Karpas-422 (cell line): ENCODE measurements at regions not wholly inside any gene's neighbourhood (a gene's known extent, or its start where the extent isn't known, plus 50 kb on each side); places are given as distances from the start of the nearest gene placed in this dataset.

Experiments
- DNase-seq: peaks from one replicate; pipeline ENCODE4 v3.0.0-alpha.2; 2015
- H2AFZ ChIP-seq: fragments of 200-600 bp; sonication (generic); 2 replicates; pipeline ENCODE4 v1.6.1; 2014; ENCODE audit warnings: antibody characterized with exemption, low read length, mixed read lengths
- H3K27ac ChIP-seq: fragments of 200-600 bp; sonication (generic); 2 replicates; pipeline ENCODE4 v1.5.1; 2014; ENCODE audit warnings: mild to moderate bottlenecking, low read length, moderate library complexity
- H3K27me3 ChIP-seq: fragments of 200-600 bp; sonication (generic); 2 replicates; pipeline ENCODE4 v1.6.1; 2014; ENCODE audit warnings: low read length, mixed read lengths
- H3K36me3 ChIP-seq: fragments of 200-600 bp; sonication (generic); 2 replicates; pipeline ENCODE4 v1.6.1; 2014; ENCODE audit warnings: low read length, mixed read lengths; ENCODE audit not compliant: insufficient read depth
- H3K4me1 ChIP-seq: fragments of 200-600 bp; sonication (generic); 2 replicates; pipeline ENCODE4 v1.6.1; 2014; ENCODE audit warnings: mild to moderate bottlenecking, low read length, mixed read lengths
- H3K4me2 ChIP-seq: fragments of 200-600 bp; sonication (generic); 2 replicates; pipeline ENCODE4 v1.6.1; 2014; ENCODE audit warnings: low read length, low read depth, mild to moderate bottlenecking; ENCODE audit not compliant: poor library complexity, severe bottlenecking
- H3K4me3 ChIP-seq: fragments of 200-600 bp; sonication (generic); 2 replicates; pipeline ENCODE4 v1.5.1; 2014; ENCODE audit warnings: mild to moderate bottlenecking, antibody characterized with exemption, low read length, mixed read lengths
- H3K79me2 ChIP-seq: fragments of 200-600 bp; sonication (generic); 2 replicates; pipeline ENCODE4 v1.6.1; 2014; ENCODE audit warnings: mild to moderate bottlenecking, low read length, mixed read lengths
- H3K9ac ChIP-seq: fragments of 200-600 bp; sonication (generic); 2 replicates; pipeline ENCODE4 v1.6.0; 2014; ENCODE audit warnings: low read length
- H3K9me2 ChIP-seq: fragments of 200-600 bp; sonication (generic), shearing (Covaris generic); replicated peaks from 2 replicates; pipeline ENCODE4 v1.6.0; 2014; ENCODE audit warnings: mild to moderate bottlenecking, low read length, moderate library complexity; ENCODE audit not compliant: insufficient read depth
- H3K9me3 ChIP-seq: fragments of 300-700, 200-600 bp; sonication (generic); 2 replicates; pipeline ENCODE4 v1.6.1; 2014; ENCODE audit warnings: low read length, mixed read lengths
- H4K20me1 ChIP-seq: fragments of 200-600 bp; sonication (generic); 2 replicates; pipeline ENCODE4 v1.6.1; 2014; ENCODE audit warnings: mild to moderate bottlenecking, antibody characterized with exemption, low read length, low read depth; ENCODE audit not compliant: insufficient read depth

DNA sequence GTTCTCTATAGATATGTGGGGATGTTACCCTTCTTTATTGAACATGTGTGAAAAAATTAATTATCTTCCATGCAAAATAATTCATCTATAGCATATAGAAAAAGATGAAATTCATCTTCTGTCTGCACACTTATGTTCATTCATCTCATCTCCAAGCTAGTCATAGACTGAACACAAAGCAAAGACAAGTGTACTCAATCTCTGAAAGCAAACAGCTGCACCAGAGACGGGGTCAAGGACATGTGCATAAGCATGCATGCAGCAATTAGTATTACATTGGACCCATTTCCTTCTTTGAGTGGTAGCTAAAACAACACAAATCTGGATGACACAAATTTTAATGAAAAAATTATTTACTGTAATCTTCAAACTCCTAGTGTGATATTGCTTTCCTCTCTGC, 547.0 kb upstream of the COX7C start:
- no peaks in the 10 kb centered on the region for H3K27me3 ChIP-seq
- H3K9me3 ChIP-seq: peaks cover 16% of the 10 kb centered on the region
- no peak for DNase-seq
- H2AFZ ChIP-seq: no peak overlapping the region
- H3K79me2 ChIP-seq: no peaks in the 10 kb centered on the region
- no peak overlapping the region for H3K9ac ChIP-seq
- no peak overlapping the region for H3K4me3 ChIP-seq
- no peaks in the 10 kb centered on the region for H3K36me3 ChIP-seq
- H3K27ac ChIP-seq: no peak overlapping the region
- no peaks in the 10 kb centered on the region for H4K20me1 ChIP-seq
- H3K4me1 ChIP-seq: no peaks in the 10 kb centered on the region
- no peak overlapping the region for H3K4me2 ChIP-seq
- H3K9me2 ChIP-seq: no peaks in the 10 kb centered on the region

DNA sequence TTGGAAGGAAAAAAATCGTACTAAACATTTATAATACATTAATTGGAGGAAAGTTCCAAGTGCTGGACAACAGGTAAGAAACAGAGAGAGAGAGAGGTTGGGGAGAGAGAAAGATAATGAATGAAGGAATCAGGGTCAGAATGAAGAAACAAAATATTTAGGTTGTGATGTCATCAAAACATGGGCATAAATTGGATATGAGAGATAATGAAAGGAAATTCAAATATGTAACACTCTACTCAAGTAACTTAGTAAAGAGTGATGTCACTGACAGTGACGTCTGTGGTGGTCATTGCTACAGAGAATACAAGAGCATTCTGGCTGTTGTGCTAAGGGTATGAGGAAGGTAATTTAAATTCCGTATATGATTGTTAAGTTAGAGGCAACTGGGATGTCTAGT, 543.4 kb upstream of the COX7C start:
- H3K27ac ChIP-seq: no peak overlapping the region
- no peaks in the 10 kb centered on the region for H3K9me2 ChIP-seq
- no peak overlapping the region for H3K4me3 ChIP-seq
- H3K9ac ChIP-seq: no peak overlapping the region
- no peaks in the 10 kb centered on the region for H4K20me1 ChIP-seq
- H3K79me2 ChIP-seq: no peaks in the 10 kb centered on the region
- H2AFZ ChIP-seq: no peak overlapping the region
- DNase-seq: no peak
- no peaks in the 10 kb centered on the region for H3K4me1 ChIP-seq
- peaks cover 3% of the 10 kb centered on the region; the same call in 1 of the 2 replicates for H3K9me3 ChIP-seq
- H3K36me3 ChIP-seq: no peaks in the 10 kb centered on the region
- no peak overlapping the region for H3K4me2 ChIP-seq
- no peaks in the 10 kb centered on the region for H3K27me3 ChIP-seq

DNA sequence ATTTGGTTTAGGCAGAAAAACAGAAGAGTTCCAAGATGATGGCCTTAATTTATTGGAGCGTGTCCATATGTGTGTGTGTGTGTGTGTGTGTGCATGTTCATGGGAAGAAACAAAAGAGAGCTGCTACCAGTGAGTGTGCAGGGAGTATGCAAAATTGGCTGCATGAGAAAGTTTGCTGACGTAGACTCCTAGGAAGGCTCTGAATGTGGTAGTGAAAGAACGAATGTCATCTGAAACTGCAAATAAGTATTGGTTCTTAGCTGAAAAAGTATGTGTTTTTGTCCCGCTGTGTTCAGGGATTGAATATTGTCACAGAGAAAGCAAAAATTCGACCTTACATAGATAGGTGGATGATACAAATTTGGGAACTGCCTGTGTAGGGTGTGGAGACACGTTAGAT, 542.6 kb upstream of the COX7C start:
- Histone ChIP-seq H3K4me2 (no peak overlapping the region), H3K9ac (no peak overlapping the region), H3K36me3 (no peaks in the 10 kb centered on the region), H3K4me3 (no peak overlapping the region), H3K79me2 (no peaks in the 10 kb centered on the region), H3K27me3 (no peaks in the 10 kb centered on the region), H2AFZ (no peak overlapping the region), H3K9me2 (no peaks in the 10 kb centered on the region), H3K27ac (no peak overlapping the region), H4K20me1 (no peaks in the 10 kb centered on the region), H3K4me1 (no peaks in the 10 kb centered on the region), H3K9me3 (peaks cover 3% of the 10 kb centered on the region; the same call in 1 of the 2 replicates)
- no peak for DNase-seq

GRCh38 chr5:86095092-86095491, 522.6 kb upstream of the COX7C start:
- no peak for DNase-seq
- peaks cover 13% of the 10 kb centered on the region for H3K9me3 ChIP-seq

DNA sequence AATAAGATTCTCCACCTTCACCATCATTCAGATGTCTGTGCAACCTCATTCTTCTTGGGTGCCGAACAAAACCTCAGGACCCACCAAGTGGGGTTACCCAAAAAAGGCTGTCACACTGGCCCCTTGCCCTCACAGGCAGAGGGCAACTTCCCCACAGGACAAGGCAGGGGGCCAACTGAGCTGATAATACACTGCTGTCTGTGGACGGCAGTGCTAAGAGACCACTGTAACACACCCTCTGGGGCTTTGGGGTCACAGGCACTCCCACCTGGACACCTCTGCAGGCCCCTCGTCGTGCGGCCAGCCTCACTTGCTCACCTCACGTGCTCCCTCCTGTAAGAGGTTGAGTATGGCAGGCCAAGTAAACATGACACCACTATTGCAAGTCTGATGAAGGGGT, 515.8 kb upstream of the COX7C start:
- Histone ChIP-seq H3K79me2 (no peaks in the 10 kb centered on the region), H3K9ac (no peak overlapping the region), H3K27ac (no peak overlapping the region), H3K9me2 (no peaks in the 10 kb centered on the region), H3K4me2 (no peak overlapping the region), H2AFZ (no peak overlapping the region), H3K27me3 (no peaks in the 10 kb centered on the region), H3K4me1 (no peaks in the 10 kb centered on the region), H4K20me1 (no peaks in the 10 kb centered on the region), H3K4me3 (no peak overlapping the region), H3K36me3 (no peaks in the 10 kb centered on the region), H3K9me3 (no peaks in the 10 kb centered on the region; the same call in none of the 2 replicates)
- no peak for DNase-seq

More at GRCh38 chr5:86095092-86095491, 522.6 kb upstream of the COX7C start:
- no peaks in the 10 kb centered on the region for H3K9me2 ChIP-seq
- H3K4me2 ChIP-seq: no peak overlapping the region
- H3K9ac ChIP-seq: no peak overlapping the region
- no peak overlapping the region for H3K27ac ChIP-seq
- no peak overlapping the region for H3K4me3 ChIP-seq
- H3K27me3 ChIP-seq: no peaks in the 10 kb centered on the region
- no peaks in the 10 kb centered on the region for H3K36me3 ChIP-seq
- no peaks in the 10 kb centered on the region for H3K4me1 ChIP-seq
- no peak overlapping the region for H2AFZ ChIP-seq
- no peaks in the 10 kb centered on the region for H3K79me2 ChIP-seq
- H4K20me1 ChIP-seq: no peaks in the 10 kb centered on the region

- Histone ChIP-seq H3K9me3 (peaks cover 3% of the 10 kb centered on the region), H3K9me2 (no peaks in the 10 kb centered on the region), H3K27me3 (no peaks in the 10 kb centered on the region), H3K4me2 (no peak overlapping the region), H3K36me3 (no peaks in the 10 kb centered on the region), H3K9ac (no peak overlapping the region), H3K79me2 (no peaks in the 10 kb centered on the region), H3K4me1 (no peaks in the 10 kb centered on the region), H2AFZ (no peak overlapping the region), H3K27ac (no peak overlapping the region), H4K20me1 (no peaks in the 10 kb centered on the region), H3K4me3 (no peak overlapping the region)
- no peak for DNase-seq
Measured at GRCh38 chr5:86108825-86109224, 508.9 kb upstream of the COX7C start.

DNA sequence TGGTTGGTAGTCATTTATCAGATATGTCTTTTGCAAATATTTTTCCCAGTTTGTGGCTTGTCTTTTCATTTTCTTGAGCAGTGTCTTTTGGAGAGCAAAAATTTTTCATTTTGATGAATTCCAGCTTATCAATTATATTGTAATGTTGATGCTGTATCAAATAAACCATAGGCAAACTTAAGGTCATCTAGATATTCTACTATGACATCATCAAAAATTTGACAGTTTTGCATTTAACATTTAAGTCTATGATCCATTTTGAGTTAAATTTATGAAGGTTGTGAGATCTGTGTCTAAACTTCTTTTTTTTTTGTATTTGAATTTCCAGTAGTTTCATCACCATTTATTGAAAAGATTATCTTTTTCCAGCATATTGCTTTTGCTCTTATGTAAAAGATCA, 505.5 kb upstream of the COX7C start:
- H3K9me3 ChIP-seq: peaks cover 20% of the 10 kb centered on the region
- DNase-seq: no peak
- no peaks in the 10 kb centered on the region for H3K27me3 ChIP-seq
- no peak overlapping the region for H3K27ac ChIP-seq
- no peak overlapping the region for H2AFZ ChIP-seq
- no peaks in the 10 kb centered on the region for H3K9me2 ChIP-seq
- H3K4me1 ChIP-seq: no peaks in the 10 kb centered on the region
- H3K36me3 ChIP-seq: no peaks in the 10 kb centered on the region
- H3K9ac ChIP-seq: no peak overlapping the region
- no peaks in the 10 kb centered on the region for H3K79me2 ChIP-seq
- no peak overlapping the region for H3K4me2 ChIP-seq
- no peak overlapping the region for H3K4me3 ChIP-seq
- H4K20me1 ChIP-seq: no peaks in the 10 kb centered on the region

GRCh38 chr5:86115164-86115563, 502.6 kb upstream of the COX7C start:
- H3K79me2 ChIP-seq: no peaks in the 10 kb centered on the region
- H4K20me1 ChIP-seq: no peaks in the 10 kb centered on the region
- H3K4me3 ChIP-seq: no peak overlapping the region
- H3K27ac ChIP-seq: no peak overlapping the region
- peaks cover 34% of the 10 kb centered on the region for H3K9me3 ChIP-seq
- no peak overlapping the region for H2AFZ ChIP-seq
- no peak for DNase-seq
- H3K27me3 ChIP-seq: no peaks in the 10 kb centered on the region
- H3K9ac ChIP-seq: no peak overlapping the region
- H3K4me2 ChIP-seq: no peak overlapping the region
- H3K9me2 ChIP-seq: no peaks in the 10 kb centered on the region
- no peaks in the 10 kb centered on the region for H3K36me3 ChIP-seq
- no peaks in the 10 kb centered on the region for H3K4me1 ChIP-seq

GRCh38 chr5:86118542-86118941, 499.2 kb upstream of the COX7C start:
- H3K4me1 ChIP-seq: no peaks in the 10 kb centered on the region
- no peaks in the 10 kb centered on the region for H4K20me1 ChIP-seq
- no peak overlapping the region for H3K9ac ChIP-seq
- H3K27me3 ChIP-seq: no peaks in the 10 kb centered on the region
- H3K36me3 ChIP-seq: no peaks in the 10 kb centered on the region
- no peaks in the 10 kb centered on the region for H3K9me2 ChIP-seq
- H2AFZ ChIP-seq: no peak overlapping the region
- H3K4me2 ChIP-seq: no peak overlapping the region
- H3K4me3 ChIP-seq: no peak overlapping the region
- peaks cover 42% of the 10 kb centered on the region for H3K9me3 ChIP-seq
- no peaks in the 10 kb centered on the region for H3K79me2 ChIP-seq
- DNase-seq: no peak
- H3K27ac ChIP-seq: no peak overlapping the region
